ENCODE measurements at regions not wholly inside any gene's neighbourhood (a gene's known extent, or its start where the extent isn't known, plus 50 kb on each side); places are given as distances from the start of the nearest gene placed in this dataset.

DNA sequence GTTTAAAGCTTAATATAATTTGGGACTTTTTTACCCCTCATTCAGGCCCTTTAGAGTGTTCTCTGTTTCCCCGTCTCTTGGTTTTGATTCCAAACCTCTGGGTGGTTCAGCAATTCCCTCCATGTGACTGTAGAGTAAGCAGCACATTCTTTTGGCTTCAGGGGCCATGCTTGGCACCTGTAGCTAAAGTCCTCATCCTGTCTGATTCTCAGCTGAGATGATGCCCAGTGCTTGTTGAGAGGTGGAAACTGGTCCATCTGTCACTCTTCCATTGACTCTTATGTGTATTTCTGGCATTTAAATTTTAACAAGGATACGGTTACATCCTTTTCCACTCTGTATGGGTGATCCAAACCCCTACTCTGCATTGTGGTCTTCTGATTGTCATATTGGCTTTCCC lies 127.1 kb downstream of the DIO2 start:
- H3K4me3 Mint-ChIP-seq, result no peak overlapping the region
- no peaks in the 10 kb centered on the region for H3K27me3 Mint-ChIP-seq
- no peak for DNase-seq (ENCODE audit: extremely low spot score, unreplicated experiment)
- H3K36me3 Mint-ChIP-seq, result no peaks in the 10 kb centered on the region
- H3K4me1 Mint-ChIP-seq (ENCODE audit: unreplicated experiment), result no peaks in the 10 kb centered on the region
- TF ChIP-seq, protein P1, sequence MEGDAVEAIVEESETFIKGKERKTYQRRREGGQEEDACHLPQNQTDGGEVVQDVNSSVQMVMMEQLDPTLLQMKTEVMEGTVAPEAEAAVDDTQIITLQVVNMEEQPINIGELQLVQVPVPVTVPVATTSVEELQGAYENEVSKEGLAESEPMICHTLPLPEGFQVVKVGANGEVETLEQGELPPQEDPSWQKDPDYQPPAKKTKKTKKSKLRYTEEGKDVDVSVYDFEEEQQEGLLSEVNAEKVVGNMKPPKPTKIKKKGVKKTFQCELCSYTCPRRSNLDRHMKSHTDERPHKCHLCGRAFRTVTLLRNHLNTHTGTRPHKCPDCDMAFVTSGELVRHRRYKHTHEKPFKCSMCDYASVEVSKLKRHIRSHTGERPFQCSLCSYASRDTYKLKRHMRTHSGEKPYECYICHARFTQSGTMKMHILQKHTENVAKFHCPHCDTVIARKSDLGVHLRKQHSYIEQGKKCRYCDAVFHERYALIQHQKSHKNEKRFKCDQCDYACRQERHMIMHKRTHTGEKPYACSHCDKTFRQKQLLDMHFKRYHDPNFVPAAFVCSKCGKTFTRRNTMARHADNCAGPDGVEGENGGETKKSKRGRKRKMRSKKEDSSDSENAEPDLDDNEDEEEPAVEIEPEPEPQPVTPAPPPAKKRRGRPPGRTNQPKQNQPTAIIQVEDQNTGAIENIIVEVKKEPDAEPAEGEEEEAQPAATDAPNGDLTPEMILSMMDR (conservative IDR thresholded peaks at IDR 0.05), result no peak
- peaks cover 7% of the 10 kb centered on the region for H3K9me3 Mint-ChIP-seq
- H3K27ac Mint-ChIP-seq, result no peak overlapping the region

DNA sequence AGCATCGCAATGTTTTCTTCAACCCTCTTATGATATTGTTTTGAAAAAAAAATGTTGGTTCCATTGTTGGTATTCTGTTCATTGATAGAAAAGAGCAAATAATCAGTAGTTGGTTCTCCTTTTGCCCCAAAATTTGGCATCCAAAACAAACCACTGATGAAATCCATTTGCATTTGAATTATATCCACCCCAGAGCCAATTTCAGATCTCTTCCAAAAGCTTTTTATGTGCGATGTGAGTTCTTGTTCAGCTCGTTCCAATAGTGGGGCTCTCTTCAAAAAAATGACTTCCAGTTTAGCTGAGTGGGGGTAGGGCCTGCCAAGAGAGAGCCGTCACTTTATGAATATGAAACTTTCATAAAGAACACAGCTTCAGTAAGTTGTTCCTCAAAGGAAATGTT lies 130.7 kb downstream of the DIO2 start:
- TF ChIP-seq, protein P1 (conservative IDR thresholded peaks at IDR 0.05), result no peak

DNA sequence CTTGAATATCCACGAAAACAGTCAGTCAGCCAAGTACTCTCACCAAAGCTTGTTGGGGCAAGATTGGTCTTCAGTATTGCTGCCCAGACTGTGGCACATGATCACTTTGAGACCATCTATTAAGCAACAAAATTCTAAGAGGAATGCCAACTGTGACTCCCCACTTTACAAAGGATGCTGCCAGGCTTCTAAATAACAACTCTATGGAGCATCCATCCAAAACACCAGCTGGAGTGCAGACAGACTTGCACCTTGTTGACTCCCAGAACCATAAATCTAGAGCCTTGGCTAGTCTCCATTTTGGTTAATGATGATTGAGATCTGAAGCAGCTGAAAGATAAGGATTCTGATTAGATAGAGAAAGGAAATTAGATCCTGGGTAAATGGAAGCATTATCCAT lies 132.8 kb downstream of the DIO2 start:
- H3K27me3 Mint-ChIP-seq, result no peaks in the 10 kb centered on the region
- no peak for DNase-seq (ENCODE audit: extremely low spot score, unreplicated experiment)
- H3K36me3 Mint-ChIP-seq, result no peaks in the 10 kb centered on the region
- TF ChIP-seq, protein P1 (conservative IDR thresholded peaks at IDR 0.05), result no peak
- H3K9me3 Mint-ChIP-seq, result no peaks in the 10 kb centered on the region
- no peak overlapping the region for H3K27ac Mint-ChIP-seq
- H3K4me3 Mint-ChIP-seq, result no peak overlapping the region
- no peaks in the 10 kb centered on the region for H3K4me1 Mint-ChIP-seq (ENCODE audit: unreplicated experiment)

More for the DNA sequence above, 130.7 kb downstream of the DIO2 start:
- no peaks in the 10 kb centered on the region for H3K27me3 Mint-ChIP-seq
- no peak overlapping the region for H3K4me3 Mint-ChIP-seq
- no peak for DNase-seq (ENCODE audit: extremely low spot score, unreplicated experiment)
- no peak overlapping the region for H3K27ac Mint-ChIP-seq
- no peaks in the 10 kb centered on the region for H3K36me3 Mint-ChIP-seq
- H3K4me1 Mint-ChIP-seq (ENCODE audit: unreplicated experiment), result no peaks in the 10 kb centered on the region
- H3K9me3 Mint-ChIP-seq, result no peaks in the 10 kb centered on the region

DNA sequence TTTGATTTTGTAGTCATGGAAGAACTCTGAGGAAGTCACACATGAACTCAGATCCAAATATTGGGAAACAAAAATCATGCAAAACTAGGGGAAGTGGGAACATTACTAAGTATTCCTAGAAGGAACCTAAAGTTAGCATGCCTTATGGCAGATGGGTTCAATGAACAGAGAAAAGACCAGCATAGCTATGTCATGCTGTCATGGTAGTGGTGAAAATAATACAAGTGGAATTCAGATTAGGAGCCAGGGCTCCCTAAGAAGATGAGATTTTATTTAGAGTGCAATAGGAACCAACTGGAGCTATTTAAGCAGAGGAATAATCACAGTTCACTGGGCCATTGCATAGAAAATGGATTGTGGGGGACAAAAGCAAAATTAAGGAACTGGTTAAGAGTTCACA lies 134.0 kb downstream of the DIO2 start:
- H3K27me3 Mint-ChIP-seq, result no peaks in the 10 kb centered on the region
- no peaks in the 10 kb centered on the region for H3K36me3 Mint-ChIP-seq
- DNase-seq (ENCODE audit: extremely low spot score, unreplicated experiment), result no peak
- no peak overlapping the region for H3K4me3 Mint-ChIP-seq
- no peaks in the 10 kb centered on the region for H3K4me1 Mint-ChIP-seq (ENCODE audit: unreplicated experiment)
- TF ChIP-seq, protein P1 (conservative IDR thresholded peaks at IDR 0.05), result no peak
- no peaks in the 10 kb centered on the region for H3K9me3 Mint-ChIP-seq
- H3K27ac Mint-ChIP-seq, result no peak overlapping the region

DNA sequence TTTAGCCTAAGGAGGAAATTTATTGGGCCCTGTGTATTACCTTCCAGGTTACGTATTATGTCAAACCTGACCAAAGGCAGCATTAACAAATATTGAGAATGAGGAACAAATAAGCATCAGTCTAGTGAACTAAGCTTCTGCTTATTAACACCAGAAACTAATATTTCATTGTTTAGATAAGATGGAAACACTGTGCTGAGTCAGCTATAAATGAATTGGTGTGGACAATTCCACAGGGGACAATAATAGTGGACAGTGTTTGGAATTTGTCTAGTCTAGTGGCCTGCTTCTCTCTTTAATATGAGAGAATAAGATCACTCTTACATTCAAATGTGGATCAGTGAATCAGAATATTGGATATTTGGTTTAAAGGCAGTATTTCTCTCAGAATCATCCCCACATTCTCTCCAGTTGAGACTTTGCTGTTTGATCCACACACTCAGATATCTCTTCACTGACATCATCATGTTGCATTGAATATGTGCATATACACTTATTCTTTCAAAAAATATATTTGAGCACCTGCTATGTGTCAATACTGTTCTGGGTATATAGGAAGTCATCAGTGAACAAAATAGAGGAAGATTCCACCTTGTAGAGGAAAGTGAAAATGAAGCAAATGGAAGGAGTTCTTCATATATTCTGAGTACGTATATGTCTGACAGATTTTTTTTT lies 136.3 kb downstream of the DIO2 start:
- Mint-ChIP-seq H3K27ac (no peak overlapping the region), H3K4me1 (ENCODE audit: unreplicated experiment) (no peaks in the 10 kb centered on the region), H3K9me3 (no peaks in the 10 kb centered on the region), H3K4me3 (no peak overlapping the region), H3K27me3 (no peaks in the 10 kb centered on the region), H3K36me3 (no peaks in the 10 kb centered on the region)
- no peak for DNase-seq (ENCODE audit: extremely low spot score, unreplicated experiment)
- TF ChIP-seq, protein P1 (conservative IDR thresholded peaks at IDR 0.05), result no peak

Data from type B pancreatic cell (in vitro differentiated cells).